IMR-90 (cell line): ENCODE measurements at regions not wholly inside any gene's neighbourhood (a gene's known extent, or its start where the extent isn't known, plus 50 kb on each side); places are given as distances from the start of the nearest gene placed in this dataset.

Experiments used
- ATAC-seq: fragments of 200-7000 bp; cut with Tn5 transposase; 2 replicates; pipeline ENCODE4 v1.9.1; 2020; ENCODE audit warnings: low read depth, mild to moderate bottlenecking, moderate library complexity
- BruUV-seq: library from RNA; stranded (reverse); fragments of 400-500 nt; replicated peaks from 2 replicates; lab custom pipeline; 2021; lab: Mats Ljungman, UMichigan
- CTCF ChIA-PET: fragments of 300-600 bp; formaldehyde crosslinking; extraction: SDS; loops from one replicate; lab custom pipeline; 2021; ENCODE audit warnings: antibody characterized with exemption; lab: Yijun Ruan, JAX
- POLR2A ChIA-PET: fragments of 300-600 bp; sonication (Branson Sonifier 250); formaldehyde crosslinking; loops from one replicate; lab custom pipeline; 2022; ENCODE audit warnings: antibody characterized with exemption; ENCODE audit not compliant: unreplicated experiment; lab: Charles Lee
- DNase-seq: peaks from one replicate; pipeline ENCODE4 v3.0.0; 2013
- H2AFZ ChIP-seq: replicated peaks from 2 replicates; pipeline ENCODE3; 2013; ENCODE audit warnings: low read length, mild to moderate bottlenecking; ENCODE audit not compliant: poor library complexity
- H2AK5ac ChIP-seq: 2 replicates; pipeline ENCODE4 v1.6.1; 2013; ENCODE audit warnings: low read depth, low read length, inconsistent platforms
- H2AK9ac ChIP-seq: replicated peaks from 2 replicates; pipeline ENCODE3; 2013; ENCODE audit warnings: mild to moderate bottlenecking, low read depth, low read length, moderate library complexity; ENCODE audit not compliant: poor library complexity
- H2BK120ac ChIP-seq: 2 replicates; pipeline ENCODE4 v1.6.1; 2013; ENCODE audit warnings: low read depth, low read length, inconsistent platforms
- H2BK15ac ChIP-seq: 3 replicates; pipeline ENCODE4 v1.6.1; 2013; ENCODE audit warnings: low read depth, low read length, inconsistent platforms
- H2BK20ac ChIP-seq: 2 replicates; pipeline ENCODE4 v1.6.1; 2013; ENCODE audit warnings: low read depth, mild to moderate bottlenecking, inconsistent platforms, low read length, moderate library complexity
- H2BK5ac ChIP-seq: 2 replicates; pipeline ENCODE4 v1.6.1; 2013; ENCODE audit warnings: mild to moderate bottlenecking, low read depth, low read length, inconsistent platforms; ENCODE audit not compliant: poor library complexity, severe bottlenecking
- H3K14ac ChIP-seq: replicated peaks from 2 replicates; pipeline ENCODE4 v1.6.1; 2013; ENCODE audit warnings: low read depth, low read length, inconsistent platforms
- H3K18ac ChIP-seq: 2 replicates; pipeline ENCODE4 v1.6.1; 2013; ENCODE audit warnings: low read depth, low read length, control low read depth
- H3K23ac ChIP-seq: 2 replicates; pipeline ENCODE4 v1.6.1; 2013; ENCODE audit warnings: low read depth, low read length, inconsistent platforms
- H3K27ac ChIP-seq: 2 replicates; pipeline ENCODE4 v1.5.1; 2013; ENCODE audit warnings: mild to moderate bottlenecking, control low read depth, low read length; ENCODE audit not compliant: insufficient read depth
- H3K27me3 ChIP-seq: 2 replicates; pipeline ENCODE4 v1.6.1; 2013; ENCODE audit warnings: low read length; ENCODE audit not compliant: control insufficient read depth, insufficient read depth
- H3K36me3 ChIP-seq: 2 replicates; pipeline ENCODE4 v1.6.1; 2013; ENCODE audit warnings: low read length, mixed read lengths; ENCODE audit not compliant: control insufficient read depth, insufficient read depth
- H3K4ac ChIP-seq: 2 replicates; pipeline ENCODE4 v1.6.1; 2013; ENCODE audit warnings: low read depth, low read length, inconsistent platforms
- H3K4me1 ChIP-seq: 2 replicates; pipeline ENCODE4 v1.6.1; 2013; ENCODE audit warnings: low read length, mixed read lengths; ENCODE audit not compliant: control insufficient read depth, insufficient read depth
- H3K4me2 ChIP-seq: 2 replicates; pipeline ENCODE4 v1.6.1; 2013; ENCODE audit warnings: low read depth, mild to moderate bottlenecking, control low read depth, low read length, moderate library complexity
- H3K4me3 ChIP-seq: 2 replicates; pipeline ENCODE4 v1.5.1; 2013; ENCODE audit warnings: low read depth, mild to moderate bottlenecking, control low read depth, low read length, moderate library complexity; ENCODE audit not compliant: insufficient read depth
- H3K56ac ChIP-seq: 2 replicates; pipeline ENCODE4 v1.6.1; 2013; ENCODE audit warnings: low read length, inconsistent platforms; ENCODE audit not compliant: insufficient read depth; ENCODE audit errors: extremely low read depth
- H3K79me1 ChIP-seq, 2 experiments: 2 replicates each; pipeline ENCODE4 v1.6.1; 2013; ENCODE audit warnings: low read length in 2 of 2, inconsistent platforms in 1 of 2, low read depth in 1 of 2
- H3K9ac ChIP-seq: 2 replicates; pipeline ENCODE4 v1.6.1; 2013; ENCODE audit warnings: low read depth, low read length, control low read depth
- H3K9me1 ChIP-seq: 2 replicates; pipeline ENCODE4 v1.6.1; 2013; ENCODE audit warnings: low read length, inconsistent platforms; ENCODE audit not compliant: insufficient read depth
- H3K9me3 ChIP-seq: 2 replicates; pipeline ENCODE4 v1.6.1; 2013; ENCODE audit warnings: low read length; ENCODE audit not compliant: control insufficient read depth, insufficient read depth
- H4K20me1 ChIP-seq: 2 replicates; pipeline ENCODE4 v1.6.1; 2013; ENCODE audit warnings: low read length, inconsistent platforms; ENCODE audit not compliant: insufficient read depth
- H4K5ac ChIP-seq: 2 replicates; pipeline ENCODE4 v1.6.1; 2013; ENCODE audit warnings: mild to moderate bottlenecking, low read depth, low read length, control low read depth
- H4K8ac ChIP-seq, 2 experiments: 2 replicates each; pipeline ENCODE4 v1.6.1; 2013; ENCODE audit warnings: low read depth in 2 of 2, low read length in 2 of 2, control low read depth in 1 of 2, inconsistent platforms in 1 of 2
- H4K91ac ChIP-seq: 2 replicates; pipeline ENCODE4 v1.6.1; 2013; ENCODE audit warnings: low read depth, low read length, inconsistent platforms; ENCODE audit not compliant: insufficient read depth
- BHLHE40 ChIP-seq: fragments of 150-350 bp; IDR thresholded peaks from 2 replicates; pipeline ENCODE4 v1.6.1; 2016; ENCODE audit warnings: mild to moderate bottlenecking, low read depth, low read length
- CEBPB ChIP-seq: IDR thresholded peaks from 2 replicates; pipeline ENCODE4 v1.6.1; 2012; ENCODE audit warnings: low read depth, low read length, improper control_type of control experiment
- CHD1 ChIP-seq: IDR thresholded peaks from 2 replicates; pipeline ENCODE4 v1.6.1; 2012; ENCODE audit warnings: low read depth, low read length, improper control_type of control experiment
- FOS ChIP-seq: fragments of 150-350 bp; IDR thresholded peaks from 2 replicates; pipeline ENCODE4 v1.6.1; 2016; ENCODE audit warnings: low read depth, low read length
- MAFK ChIP-seq: IDR thresholded peaks from 2 replicates; pipeline ENCODE4 v1.6.1; 2012; ENCODE audit warnings: low read depth, low read length, improper control_type of control experiment
- MAZ ChIP-seq: IDR thresholded peaks from 2 replicates; pipeline ENCODE4 v1.6.1; 2012; ENCODE audit warnings: low read depth, mild to moderate bottlenecking, low read length, improper control_type of control experiment, moderate library complexity, borderline replicate concordance
- MXI1 ChIP-seq: IDR thresholded peaks from 2 replicates; pipeline ENCODE4 v1.6.1; 2012; ENCODE audit warnings: low read depth, mild to moderate bottlenecking, low read length, moderate library complexity, borderline replicate concordance
- NFE2L2 ChIP-seq: fragments of 150-350 bp; IDR thresholded peaks from 2 replicates; pipeline ENCODE4 v1.6.1; 2016; ENCODE audit warnings: low read depth, mild to moderate bottlenecking, low read length
- POLR2A ChIP-seq: IDR thresholded peaks from 2 replicates; pipeline ENCODE4 v1.6.1; 2012; ENCODE audit warnings: mild to moderate bottlenecking, low read depth, low read length
- RAD21 ChIP-seq: IDR thresholded peaks from 2 replicates; pipeline ENCODE4 v1.6.1; 2012; ENCODE audit warnings: low read length, improper control_type of control experiment
- RCOR1 ChIP-seq: IDR thresholded peaks from 2 replicates; pipeline ENCODE4 v1.6.1; 2012; ENCODE audit warnings: mild to moderate bottlenecking, low read length, improper control_type of control experiment; ENCODE audit not compliant: insufficient replicate concordance
- RFX5 ChIP-seq: IDR thresholded peaks from 2 replicates; pipeline ENCODE4 v1.8.0; 2012; ENCODE audit warnings: low read depth, mild to moderate bottlenecking, low read length, moderate library complexity
- SMC3 ChIP-seq: fragments of 150-350 bp; IDR thresholded peaks from 2 replicates; pipeline ENCODE4 v1.6.1; 2016; ENCODE audit warnings: low read depth, mild to moderate bottlenecking, antibody characterized with exemption, low read length, moderate library complexity
- WGBS, 2 experiments: methylation state at CpG; one replicate each; pipeline versions ENCODE4 v1.1.5 to v1.1.7; 2013; ENCODE audit warnings: missing lambda C conversion rate in 2 of 2; ENCODE audit not compliant: insufficient read length in 1 of 2; ENCODE audit errors: extremely low coverage in 2 of 2; 5-methylcytosine and 5-hydroxymethylcytosine counted together
- dilution Hi-C: fragments of 300-500 bp; cut with HindIII; formaldehyde crosslinking; loops from one replicate; pipeline ENCODE4 v1.14.3; 2018; ENCODE audit warnings: low sequenced_read_pairs; ENCODE audit not compliant: unreplicated experiment
- in situ Hi-C: fragments of 300-500 bp; cut with MboI; formaldehyde crosslinking; loops from 3 replicates; pipeline ENCODE4 v1.14.3; 2019; ENCODE audit warnings: low sequenced_read_pairs, inconsistent platforms, mixed read lengths
- intact Hi-C: fragments of 100-400 bp; cut with micrococcal nuclease; formaldehyde crosslinking; loops from 2 replicates; pipeline ENCODE4 v1.10.0; 2022
- TF ChIP-seq, protein P1 (sequence below): conservative IDR thresholded peaks from 2 replicates; pipeline ENCODE4 v1.5.1; 2012; ENCODE audit warnings: mild to moderate bottlenecking, low read depth, low read length, improper control_type of control experiment
- TF ChIP-seq, protein P2 (sequence below): fragments of 150-350 bp; IDR thresholded peaks from 2 replicates; pipeline ENCODE4 v1.6.1; 2016; ENCODE audit warnings: low read depth, mild to moderate bottlenecking, low read length, moderate library complexity, borderline replicate concordance
- TF ChIP-seq, protein P3 (sequence below): fragments of 150-350 bp; IDR thresholded peaks from 2 replicates; pipeline ENCODE4 v1.6.1; 2017; ENCODE audit warnings: mild to moderate bottlenecking, antibody characterized with exemption, low read length, low read depth

DNA sequence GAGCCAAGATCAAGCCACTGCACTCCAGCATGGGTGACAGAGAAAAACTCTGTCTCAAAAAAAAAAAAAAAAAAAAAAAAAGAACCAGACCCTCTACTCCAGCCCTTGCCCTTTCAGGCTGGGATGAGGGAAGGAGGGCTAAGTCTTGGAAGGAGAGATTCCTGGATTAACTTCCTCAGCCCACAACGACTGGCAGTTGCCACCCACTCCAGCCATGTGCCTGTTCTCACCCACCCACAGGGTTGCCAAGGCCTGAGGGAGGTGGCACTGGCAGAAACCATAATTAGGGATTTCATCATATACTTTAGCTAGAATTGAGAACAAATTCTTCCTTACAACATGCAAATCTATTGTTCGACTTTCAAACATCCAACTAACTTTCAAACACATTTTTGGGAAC, 87.8 kb upstream of the SLC30A5 start:
- H4K20me1 ChIP-seq, result no peaks in the 10 kb centered on the region
- BruUV-seq, result no TSS peak
- no peak overlapping the region for H2BK20ac ChIP-seq
- TF ChIP-seq BHLHE40 (no peak), RFX5 (no peak), SMC3 (no peak), MAFK (no peak), FOS (no peak), NFE2L2 (no peak), CEBPB (no peak), RCOR1 (no peak), RAD21 (no peak), POLR2A (no peak), MXI1 (no peak), CHD1 (no peak), MAZ (no peak)
- TF ChIP-seq, protein P1, sequence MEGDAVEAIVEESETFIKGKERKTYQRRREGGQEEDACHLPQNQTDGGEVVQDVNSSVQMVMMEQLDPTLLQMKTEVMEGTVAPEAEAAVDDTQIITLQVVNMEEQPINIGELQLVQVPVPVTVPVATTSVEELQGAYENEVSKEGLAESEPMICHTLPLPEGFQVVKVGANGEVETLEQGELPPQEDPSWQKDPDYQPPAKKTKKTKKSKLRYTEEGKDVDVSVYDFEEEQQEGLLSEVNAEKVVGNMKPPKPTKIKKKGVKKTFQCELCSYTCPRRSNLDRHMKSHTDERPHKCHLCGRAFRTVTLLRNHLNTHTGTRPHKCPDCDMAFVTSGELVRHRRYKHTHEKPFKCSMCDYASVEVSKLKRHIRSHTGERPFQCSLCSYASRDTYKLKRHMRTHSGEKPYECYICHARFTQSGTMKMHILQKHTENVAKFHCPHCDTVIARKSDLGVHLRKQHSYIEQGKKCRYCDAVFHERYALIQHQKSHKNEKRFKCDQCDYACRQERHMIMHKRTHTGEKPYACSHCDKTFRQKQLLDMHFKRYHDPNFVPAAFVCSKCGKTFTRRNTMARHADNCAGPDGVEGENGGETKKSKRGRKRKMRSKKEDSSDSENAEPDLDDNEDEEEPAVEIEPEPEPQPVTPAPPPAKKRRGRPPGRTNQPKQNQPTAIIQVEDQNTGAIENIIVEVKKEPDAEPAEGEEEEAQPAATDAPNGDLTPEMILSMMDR, result no peak
- TF ChIP-seq, protein P2, sequence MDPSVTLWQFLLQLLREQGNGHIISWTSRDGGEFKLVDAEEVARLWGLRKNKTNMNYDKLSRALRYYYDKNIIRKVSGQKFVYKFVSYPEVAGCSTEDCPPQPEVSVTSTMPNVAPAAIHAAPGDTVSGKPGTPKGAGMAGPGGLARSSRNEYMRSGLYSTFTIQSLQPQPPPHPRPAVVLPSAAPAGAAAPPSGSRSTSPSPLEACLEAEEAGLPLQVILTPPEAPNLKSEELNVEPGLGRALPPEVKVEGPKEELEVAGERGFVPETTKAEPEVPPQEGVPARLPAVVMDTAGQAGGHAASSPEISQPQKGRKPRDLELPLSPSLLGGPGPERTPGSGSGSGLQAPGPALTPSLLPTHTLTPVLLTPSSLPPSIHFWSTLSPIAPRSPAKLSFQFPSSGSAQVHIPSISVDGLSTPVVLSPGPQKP, result no peak
- TF ChIP-seq, protein P3, sequence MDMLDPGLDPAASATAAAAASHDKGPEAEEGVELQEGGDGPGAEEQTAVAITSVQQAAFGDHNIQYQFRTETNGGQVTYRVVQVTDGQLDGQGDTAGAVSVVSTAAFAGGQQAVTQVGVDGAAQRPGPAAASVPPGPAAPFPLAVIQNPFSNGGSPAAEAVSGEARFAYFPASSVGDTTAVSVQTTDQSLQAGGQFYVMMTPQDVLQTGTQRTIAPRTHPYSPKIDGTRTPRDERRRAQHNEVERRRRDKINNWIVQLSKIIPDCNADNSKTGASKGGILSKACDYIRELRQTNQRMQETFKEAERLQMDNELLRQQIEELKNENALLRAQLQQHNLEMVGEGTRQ, result no peak
- H3K4me1 ChIP-seq, result no peaks in the 10 kb centered on the region
- no peak overlapping the region for H3K18ac ChIP-seq
- no peak overlapping the region for H3K23ac ChIP-seq
- H3K27ac ChIP-seq, result no peak overlapping the region
- no peak overlapping the region for H3K4me3 ChIP-seq
- peaks cover 3% of the 10 kb centered on the region for H3K27me3 ChIP-seq
- H3K9me1 ChIP-seq, result no peaks in the 10 kb centered on the region
- POLR2A ChIA-PET, result no interaction called here
- H3K4ac ChIP-seq, result no peak overlapping the region
- ATAC-seq (no peak), DNase-seq (no peak)
- H2AK9ac ChIP-seq, result no peak overlapping the region
- CTCF ChIA-PET, result no interaction called here
- H2BK5ac ChIP-seq, result no peak overlapping the region
- no peak overlapping the region for H4K91ac ChIP-seq
- H4K5ac ChIP-seq, result no peak overlapping the region
- WGBS, 2 experiments, result no CpG with 5 or more reads among the region's 2 CpGs
- no peak overlapping the region for H3K9ac ChIP-seq
- no peak overlapping the region for H3K56ac ChIP-seq
- no peak overlapping the region for H4K8ac ChIP-seq
- H2AFZ ChIP-seq, result no peak overlapping the region
- H3K79me1 ChIP-seq, result no peaks in the 10 kb centered on the region
- H3K4me2 ChIP-seq, result no peak overlapping the region
- no peak overlapping the region for H2BK15ac ChIP-seq
- H3K36me3 ChIP-seq, result no peaks in the 10 kb centered on the region
- H2AK5ac ChIP-seq, result no peak overlapping the region
- dilution Hi-C loops (no loop called here), in situ Hi-C loops (no loop called here), intact Hi-C loops (loop anchor here (5.0 kb wide), 1 partner anchor 719 kb away; no protein-coding TSS in a partner anchor)
- no peak overlapping the region for H3K14ac ChIP-seq
- H3K9me3 ChIP-seq, result no peaks in the 10 kb centered on the region
- H2BK120ac ChIP-seq, result no peak overlapping the region
